ENCODE measurements at regions not wholly inside any gene's neighbourhood (a gene's known extent, or its start where the extent isn't known, plus 50 kb on each side); places are given as distances from the start of the nearest gene placed in this dataset.

DNA sequence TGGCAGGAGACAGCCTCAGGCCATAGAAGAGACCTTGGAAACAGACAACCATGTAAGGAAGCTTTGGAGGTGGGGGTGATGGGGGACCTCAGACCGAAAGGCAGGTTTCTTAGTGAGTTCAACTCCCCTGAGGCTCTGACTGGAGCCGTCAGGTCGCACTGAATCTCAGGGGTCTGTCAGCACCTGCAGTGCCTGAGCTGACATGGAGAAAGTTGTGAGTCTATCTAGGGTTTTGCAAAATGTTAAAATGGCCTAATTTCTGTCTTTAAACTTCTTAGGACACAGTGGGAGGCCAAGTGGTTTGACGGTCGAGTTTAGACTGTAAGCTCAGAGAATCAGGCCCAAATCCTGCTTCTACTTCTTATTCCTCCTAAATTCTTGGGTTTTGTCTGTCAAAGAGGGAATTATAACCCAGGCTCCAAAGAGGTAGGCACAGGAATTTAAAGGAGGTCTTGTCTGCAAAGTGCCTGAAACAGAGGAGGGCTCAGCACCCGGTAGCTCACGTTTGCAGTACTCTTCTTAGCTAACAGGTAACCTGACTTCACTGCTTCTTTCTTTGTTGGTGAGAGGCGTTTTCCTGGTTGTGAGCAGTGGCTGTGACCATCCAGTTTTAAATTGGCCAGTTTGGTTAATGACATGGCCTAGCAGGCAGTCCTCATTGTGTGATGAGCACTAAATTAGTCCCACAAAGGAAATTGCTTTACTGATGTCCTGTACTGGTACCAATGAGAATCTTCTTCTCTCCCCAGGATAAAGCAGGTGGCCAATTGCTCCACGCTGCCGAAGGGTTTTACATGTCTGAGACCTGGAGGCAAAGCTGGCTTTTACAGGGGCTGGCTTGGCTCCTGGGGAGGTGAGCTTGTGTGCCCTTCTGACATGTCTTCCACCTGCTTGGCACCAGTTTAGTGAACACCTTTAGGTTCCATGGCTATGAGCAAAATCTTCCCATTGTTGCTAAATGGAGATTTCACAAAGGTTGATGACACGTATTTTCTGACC is 95.7 kb downstream of the MYCN start:
- H3K27me3 Mint-ChIP-seq, result no peaks in the 10 kb centered on the region
- H3K36me3 ChIP-seq (ENCODE audit: insufficient read depth, low read length), result no peaks in the 10 kb centered on the region
- no peak overlapping the region for H3K4me3 ChIP-seq (ENCODE audit: low read length)
- no peak for DNase-seq
- ChIA-PET POLR2A (no interaction called here), CTCF (no interaction called here)
- TF ChIP-seq, protein P1, sequence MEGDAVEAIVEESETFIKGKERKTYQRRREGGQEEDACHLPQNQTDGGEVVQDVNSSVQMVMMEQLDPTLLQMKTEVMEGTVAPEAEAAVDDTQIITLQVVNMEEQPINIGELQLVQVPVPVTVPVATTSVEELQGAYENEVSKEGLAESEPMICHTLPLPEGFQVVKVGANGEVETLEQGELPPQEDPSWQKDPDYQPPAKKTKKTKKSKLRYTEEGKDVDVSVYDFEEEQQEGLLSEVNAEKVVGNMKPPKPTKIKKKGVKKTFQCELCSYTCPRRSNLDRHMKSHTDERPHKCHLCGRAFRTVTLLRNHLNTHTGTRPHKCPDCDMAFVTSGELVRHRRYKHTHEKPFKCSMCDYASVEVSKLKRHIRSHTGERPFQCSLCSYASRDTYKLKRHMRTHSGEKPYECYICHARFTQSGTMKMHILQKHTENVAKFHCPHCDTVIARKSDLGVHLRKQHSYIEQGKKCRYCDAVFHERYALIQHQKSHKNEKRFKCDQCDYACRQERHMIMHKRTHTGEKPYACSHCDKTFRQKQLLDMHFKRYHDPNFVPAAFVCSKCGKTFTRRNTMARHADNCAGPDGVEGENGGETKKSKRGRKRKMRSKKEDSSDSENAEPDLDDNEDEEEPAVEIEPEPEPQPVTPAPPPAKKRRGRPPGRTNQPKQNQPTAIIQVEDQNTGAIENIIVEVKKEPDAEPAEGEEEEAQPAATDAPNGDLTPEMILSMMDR (IDR thresholded peaks at IDR 0.05), result no peak
- intact Hi-C loops (cut with DNase I, micrococcal nuclease), result no loop called here
- H3K9me3 ChIP-seq (ENCODE audit: control insufficient read depth in 1 of 2, insufficient read depth in 1 of 2, low read length in 2 of 2), result peaks cover 0 to 19% of the 10 kb centered on the region in 2 experiments
- no peak overlapping the region for H3K27ac Mint-ChIP-seq
- H3K4me3 Mint-ChIP-seq, result no peak overlapping the region
- H3K27ac ChIP-seq (ENCODE audit: low read depth in 1 of 2, low read length in 2 of 2), result no peak overlapping the region
- H3K27me3 ChIP-seq (ENCODE audit: control insufficient read depth in 1 of 2, insufficient read depth in 2 of 2, low read length in 2 of 2), result no peaks in the 10 kb centered on the region
- no peaks in the 10 kb centered on the region for H3K9me3 Mint-ChIP-seq
- H3K36me3 Mint-ChIP-seq (ENCODE audit: low read depth), result no peaks in the 10 kb centered on the region
- ATAC-seq (ENCODE audit: poor library complexity), result no peak
- H3K4me1 Mint-ChIP-seq (ENCODE audit: low read depth), result no peaks in the 10 kb centered on the region
- no peaks in the 10 kb centered on the region for H3K4me1 ChIP-seq (ENCODE audit: insufficient read depth, low read length)

DNA sequence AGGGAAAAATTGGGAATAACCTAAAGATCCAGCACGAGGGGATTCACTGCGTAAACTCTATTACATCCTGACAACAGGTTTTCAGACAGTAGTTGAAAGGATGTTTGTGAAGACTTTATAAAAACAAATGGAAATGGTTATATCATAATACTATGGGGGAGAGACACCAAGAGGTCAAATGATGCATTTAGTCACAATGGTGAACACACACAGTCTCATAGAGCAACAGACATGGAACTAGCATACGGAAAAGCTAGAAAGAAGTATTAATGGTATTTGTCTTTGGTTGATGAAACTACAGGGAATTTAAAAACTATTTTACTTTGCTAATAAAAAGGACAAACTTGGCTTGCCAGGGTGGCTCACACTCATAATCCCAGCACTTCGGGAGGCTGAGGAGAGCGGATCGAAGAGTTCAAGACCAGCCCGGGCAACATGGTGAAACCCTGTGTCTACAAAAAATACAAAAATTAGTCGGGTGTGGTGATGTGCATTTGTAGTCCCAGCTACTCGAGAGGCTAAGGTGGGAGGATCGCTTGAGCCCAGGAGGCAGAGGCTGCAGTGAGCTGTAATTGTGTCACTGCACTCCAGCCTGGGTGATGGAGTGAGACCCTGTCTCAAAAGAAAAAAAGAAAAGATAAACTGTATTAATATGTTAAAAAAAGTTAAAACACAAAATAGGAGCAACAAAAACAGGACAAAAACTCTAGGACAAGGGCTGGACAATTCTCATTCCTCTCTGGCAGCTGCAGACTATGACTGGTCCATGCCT is 94.8 kb downstream of the MYCN start:
- Mint-ChIP-seq H3K9me3 (no peaks in the 10 kb centered on the region), H3K4me3 (no peak overlapping the region), H3K36me3 (ENCODE audit: low read depth) (no peaks in the 10 kb centered on the region), H3K27me3 (no peaks in the 10 kb centered on the region), H3K27ac (no peak overlapping the region), H3K4me1 (ENCODE audit: low read depth) (no peaks in the 10 kb centered on the region)
- H3K27me3 ChIP-seq (ENCODE audit: control insufficient read depth in 1 of 2, insufficient read depth in 2 of 2, low read length in 2 of 2), result no peaks in the 10 kb centered on the region
- H3K9me3 ChIP-seq (ENCODE audit: control insufficient read depth in 1 of 2, insufficient read depth in 1 of 2, low read length in 2 of 2), result peaks cover 0 to 21% of the 10 kb centered on the region in 2 experiments
- no peak overlapping the region for H3K4me3 ChIP-seq (ENCODE audit: low read length)
- no peak for ATAC-seq (ENCODE audit: poor library complexity)
- TF ChIP-seq, protein P1 (IDR thresholded peaks at IDR 0.05), result no peak
- no peak overlapping the region for H3K27ac ChIP-seq (ENCODE audit: low read depth in 1 of 2, low read length in 2 of 2)
- intact Hi-C loops (cut with DNase I, micrococcal nuclease), result no loop called here
- ChIA-PET POLR2A (no interaction called here), CTCF (no interaction called here)
- DNase-seq, result no peak
- no peaks in the 10 kb centered on the region for H3K36me3 ChIP-seq (ENCODE audit: insufficient read depth, low read length)
- H3K4me1 ChIP-seq (ENCODE audit: insufficient read depth, low read length), result no peaks in the 10 kb centered on the region

DNA sequence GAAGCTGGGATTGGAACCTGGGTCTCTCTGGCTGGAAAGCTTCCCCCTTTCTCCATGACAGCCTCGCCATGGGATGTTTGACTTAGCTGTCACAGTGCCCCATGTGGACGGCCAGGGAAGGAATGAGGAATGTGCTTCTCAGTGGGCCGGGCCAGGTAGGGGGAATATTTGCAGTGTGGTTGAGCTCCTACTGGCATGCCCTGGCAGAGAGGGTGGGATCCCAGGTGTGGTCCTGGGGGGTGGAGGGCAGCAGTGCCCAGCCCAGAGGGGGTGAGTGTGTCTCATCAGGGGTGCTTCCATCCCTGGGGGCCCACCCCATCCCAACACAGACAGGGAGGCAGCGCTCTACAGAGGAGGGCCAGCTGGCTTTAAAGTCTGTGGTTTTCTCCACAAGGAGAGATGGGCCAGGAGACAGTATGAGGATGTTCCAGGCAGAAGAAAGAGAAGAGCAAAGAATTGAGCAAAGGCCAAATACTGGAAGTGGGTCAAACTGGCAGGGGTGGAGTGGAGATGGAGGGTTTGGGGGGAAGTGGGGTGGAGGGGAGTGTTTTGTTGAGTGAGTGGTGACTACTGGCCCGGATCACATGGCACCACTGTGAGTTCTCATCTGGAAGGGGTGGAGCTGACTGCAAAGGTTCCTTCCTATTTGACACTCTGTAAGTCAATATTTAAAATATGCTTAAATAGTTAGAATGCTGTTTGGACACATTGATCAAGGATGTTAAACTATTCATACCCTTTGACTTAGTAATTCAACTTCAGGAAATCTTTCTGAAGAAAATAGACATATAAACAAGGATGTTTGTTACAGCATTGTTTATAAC is 94.0 kb downstream of the MYCN start:
- H3K4me1 Mint-ChIP-seq (ENCODE audit: low read depth), result no peaks in the 10 kb centered on the region
- intact Hi-C loops (cut with DNase I, micrococcal nuclease), result no loop called here
- no peaks in the 10 kb centered on the region for H3K9me3 Mint-ChIP-seq
- ATAC-seq (ENCODE audit: poor library complexity), result no peak
- TF ChIP-seq, protein P1 (IDR thresholded peaks at IDR 0.05), result no peak
- H3K36me3 ChIP-seq (ENCODE audit: insufficient read depth, low read length), result no peaks in the 10 kb centered on the region
- no peak for DNase-seq
- CTCF ChIA-PET, result no interaction called here
- H3K4me3 ChIP-seq (ENCODE audit: low read length), result no peak overlapping the region
- H3K27ac ChIP-seq (ENCODE audit: low read depth in 1 of 2, low read length in 2 of 2), result no peak overlapping the region
- no peak overlapping the region for H3K4me3 Mint-ChIP-seq
- POLR2A ChIA-PET, result no interaction called here
- no peaks in the 10 kb centered on the region for H3K27me3 ChIP-seq (ENCODE audit: control insufficient read depth in 1 of 2, insufficient read depth in 2 of 2, low read length in 2 of 2)
- H3K36me3 Mint-ChIP-seq (ENCODE audit: low read depth), result no peaks in the 10 kb centered on the region
- no peaks in the 10 kb centered on the region for H3K4me1 ChIP-seq (ENCODE audit: insufficient read depth, low read length)
- H3K9me3 ChIP-seq (ENCODE audit: control insufficient read depth in 1 of 2, insufficient read depth in 1 of 2, low read length in 2 of 2), result peaks cover 0 to 23% of the 10 kb centered on the region in 2 experiments
- H3K27ac Mint-ChIP-seq, result no peak overlapping the region
- H3K27me3 Mint-ChIP-seq, result no peaks in the 10 kb centered on the region
